ENCODE measurements at regions not wholly inside any gene's neighbourhood (a gene's known extent, or its start where the extent isn't known, plus 50 kb on each side); places are given as distances from the start of the nearest gene placed in this dataset.

GRCh38 chr19:31694761-31695160 lies 345.5 kb upstream of the TSHZ3 start:
- TF ChIP-seq POLR2A (IDR thresholded peaks at IDR 0.05; ENCODE audit: low read length) (no peak), GATA1 (IDR thresholded peaks at IDR 0.05; ENCODE audit: low read depth, low read length) (no peak)
